HL-60 (cell line): ENCODE measurements at regions not wholly inside any gene's neighbourhood (a gene's known extent, or its start where the extent isn't known, plus 50 kb on each side); places are given as distances from the start of the nearest gene placed in this dataset.

Experiments
- DNase-seq, 2 experiments: peaks; one replicate each; pipeline ENCODE4 v3.0.0-alpha.2; 2010 to 2020; ENCODE audit warnings: low read depth in 1 of 2, low spot score in 1 of 2
- H3K27ac ChIP-seq: fragments of 250-450 bp; sonication (Bioruptor Pico); replicated peaks from 2 replicates; pipeline ENCODE4 v1.5.1; 2020; ENCODE audit warnings: mild to moderate bottlenecking, moderate library complexity
- H3K27me3 ChIP-seq: fragments of 250-450 bp; sonication (Bioruptor Pico); 2 replicates; pipeline ENCODE4 v1.5.1; 2021; ENCODE audit warnings: mild to moderate bottlenecking, moderate library complexity; ENCODE audit not compliant: insufficient read depth, poor library complexity, severe bottlenecking
- H3K4me3 ChIP-seq: replicated peaks from 2 replicates; pipeline ENCODE4 v1.5.1; 2011; ENCODE audit warnings: mild to moderate bottlenecking, control low read depth, low read length; ENCODE audit not compliant: insufficient read depth
- CTCF ChIP-seq: IDR thresholded peaks from one replicate; pipeline ENCODE4 v1.5.1; 2011; ENCODE audit warnings: low read length, control low read depth, inconsistent platforms; ENCODE audit not compliant: insufficient read depth
- GABPA ChIP-seq: IDR thresholded peaks from 2 replicates; pipeline ENCODE4 v1.6.1; 2012; ENCODE audit warnings: low read depth
- POLR2AphosphoS5 ChIP-seq: IDR thresholded peaks from 2 replicates; pipeline ENCODE4 v1.6.1; 2012; ENCODE audit warnings: low read depth
- REST ChIP-seq: IDR thresholded peaks from 2 replicates; pipeline ENCODE4 v1.6.1; 2012; ENCODE audit warnings: low read depth; ENCODE audit not compliant: insufficient replicate concordance
- SPI1 ChIP-seq: IDR thresholded peaks from 2 replicates; pipeline ENCODE4 v1.6.1; 2012; ENCODE audit warnings: low read depth, mild to moderate bottlenecking, borderline replicate concordance

GRCh38 chr16:85171004-85171758, 58.9 kb upstream of the CIBAR2 start:
- Histone ChIP-seq H3K27ac (no peak overlapping the region), H3K4me3 (no peak overlapping the region), H3K27me3 (peaks cover 63% of the 10 kb centered on the region)
- TF ChIP-seq POLR2AphosphoS5, result no peak
- no peak for TF ChIP-seq SPI1
- TF ChIP-seq REST, result no peak
- no peak for TF ChIP-seq CTCF
- no peak for TF ChIP-seq GABPA
- no peak for DNase-seq

GRCh38 chr16:85171759-85172454, 59.6 kb upstream of the CIBAR2 start:
- no peak for TF ChIP-seq CTCF
- no peak overlapping the region for H3K27ac ChIP-seq
- DNase-seq, result no peak
- H3K27me3 ChIP-seq, result peaks cover 63% of the 10 kb centered on the region
- no peak overlapping the region for H3K4me3 ChIP-seq

DNA sequence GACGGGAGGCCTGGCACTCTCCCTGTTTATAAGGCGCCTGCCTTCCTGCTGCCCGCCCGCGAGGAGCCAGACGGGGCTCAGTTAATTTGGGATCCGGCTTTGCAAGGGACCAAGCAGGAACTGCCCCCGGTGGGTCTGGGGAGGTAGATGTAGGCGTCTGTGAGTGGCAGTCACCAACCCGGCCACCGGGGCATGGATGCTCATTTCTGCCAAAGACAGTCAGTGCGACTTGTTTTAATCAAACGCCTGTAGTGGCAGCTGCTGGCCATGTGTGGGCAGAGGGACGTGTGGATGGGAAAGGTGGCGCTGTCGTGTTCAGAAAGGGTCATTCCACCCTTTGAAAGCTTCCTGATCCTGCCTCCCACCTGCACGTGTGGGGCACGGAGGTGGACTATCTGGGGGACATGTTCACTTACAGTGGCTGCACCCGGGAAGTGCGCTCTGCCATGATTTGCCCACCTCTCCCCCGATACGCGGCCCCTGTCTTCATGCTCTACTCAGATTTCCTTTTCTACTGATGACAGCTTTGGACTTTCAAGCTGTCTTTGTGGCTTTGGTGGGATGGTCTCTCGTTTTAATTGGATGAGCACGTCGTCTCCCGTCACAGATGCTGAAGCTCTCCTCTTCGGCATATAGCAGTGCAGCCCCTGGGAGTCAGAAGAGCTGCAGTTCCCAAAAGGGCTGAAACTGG, 60.3 kb upstream of the CIBAR2 start:
- peak in 1 of 2 experiments; percentile 36 for DNase-seq
- H3K27ac ChIP-seq, result no peak overlapping the region
- TF ChIP-seq CTCF, result peak; percentile 25
- TF ChIP-seq REST, result no peak
- peaks cover 61% of the 10 kb centered on the region for H3K27me3 ChIP-seq
- no peak overlapping the region for H3K4me3 ChIP-seq
